ENCODE measurements at regions not wholly inside any gene's neighbourhood (a gene's known extent, or its start where the extent isn't known, plus 50 kb on each side); places are given as distances from the start of the nearest gene placed in this dataset.

DNA sequence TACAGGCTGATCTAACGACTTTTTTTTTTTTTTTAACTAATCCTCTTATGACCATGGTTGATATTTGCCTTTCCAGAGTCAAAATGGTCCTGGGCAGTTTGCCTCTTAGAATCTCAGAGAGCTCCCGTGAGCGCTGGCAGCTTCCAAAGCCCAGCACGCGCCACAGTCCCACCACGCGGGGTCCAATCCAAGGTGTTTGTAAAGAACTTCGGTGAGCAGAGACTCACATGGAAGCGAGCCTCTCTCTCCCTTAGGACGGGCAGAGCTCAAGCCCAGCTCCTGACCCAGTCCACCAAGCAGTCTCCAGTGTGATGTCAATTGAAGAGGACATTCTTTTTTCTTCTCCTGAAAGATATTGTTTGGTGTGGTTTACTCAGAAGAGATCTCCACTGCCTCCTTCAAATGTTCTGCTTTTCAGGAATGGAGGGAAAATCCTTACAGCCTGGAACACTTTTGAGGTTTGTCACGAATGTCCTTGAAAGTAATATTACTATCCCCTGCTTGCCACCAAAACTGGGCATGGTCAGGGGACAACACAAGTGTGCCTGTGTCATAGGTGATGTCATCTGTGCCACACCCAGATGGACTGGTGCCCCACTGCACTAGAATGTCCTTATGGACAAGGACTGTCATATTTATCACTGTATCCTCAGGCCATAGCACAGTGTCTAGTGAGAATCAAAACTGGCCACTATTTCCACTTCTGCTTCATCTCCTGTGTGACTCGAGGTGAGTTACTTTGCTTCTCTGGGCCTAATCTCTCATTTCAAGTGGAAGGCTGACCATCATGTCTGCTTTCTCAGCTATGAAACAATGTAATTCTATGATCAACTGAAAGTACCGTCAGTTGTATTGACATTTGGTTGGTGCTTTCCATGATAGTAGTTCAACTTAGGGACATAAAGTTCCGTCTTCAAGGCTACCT, 97.4 kb upstream of the EDEM3 start:
- Histone ChIP-seq H3K9me3 (replicated peaks in 1 of 2; ENCODE audit: control insufficient read depth in 2 of 2, insufficient read depth in 1 of 2, low read depth in 1 of 2, low read length in 2 of 2) (no peaks in the 10 kb centered on the region), H3K4me1 (ENCODE audit: control insufficient read depth in 2 of 2, insufficient read depth in 1 of 2, low read depth in 1 of 2, low read length in 2 of 2) (no peaks in the 10 kb centered on the region), H3K79me1 (ENCODE audit: low read depth, low read length) (no peaks in the 10 kb centered on the region), H3K14ac (ENCODE audit: low read length) (no peak overlapping the region), H3K27ac (replicated peaks; ENCODE audit: low read length) (no peak overlapping the region), H3K4ac (ENCODE audit: low read length) (no peak overlapping the region), H2AFZ (ENCODE audit: low read length) (no peak overlapping the region), H3K23ac (ENCODE audit: low read depth, low read length, poor library complexity) (no peak overlapping the region), H3K4me3 (ENCODE audit: low read length in 2 of 2) (no peak overlapping the region), H4K91ac (ENCODE audit: low read depth, low read length, poor library complexity) (no peak overlapping the region), H4K8ac (ENCODE audit: low read depth, low read length) (no peak overlapping the region), H2BK12ac (ENCODE audit: low read length) (no peak overlapping the region), H3K4me2 (ENCODE audit: insufficient read depth, low read length, poor library complexity, severe bottlenecking) (no peak overlapping the region), H3K27me3 (ENCODE audit: control insufficient read depth in 3 of 3, insufficient read depth in 3 of 3, low read depth in 1 of 3, low read length in 3 of 3) (no peaks in the 10 kb centered on the region), H3K9ac (ENCODE audit: low read depth, low read length, poor library complexity) (no peak overlapping the region), H2BK5ac (ENCODE audit: low read length) (no peak overlapping the region), H3K18ac (ENCODE audit: low read length) (peak overlapping the region; percentile 41), H3K36me3 (replicated peaks in 1 of 2; ENCODE audit: control insufficient read depth in 2 of 2, insufficient read depth in 2 of 2, low read length in 2 of 2) (no peaks in the 10 kb centered on the region), H2BK15ac (ENCODE audit: low read length) (no peak overlapping the region), H2BK120ac (ENCODE audit: low read depth, low read length) (no peak overlapping the region), H2AK5ac (ENCODE audit: low read depth, low read length) (no peak overlapping the region)
- no peak for DNase-seq (ENCODE audit: low spot score)
- WGBS, 2 donors (ENCODE audit: extremely low coverage in 2 of 2, insufficient read length in 2 of 2, insufficient replicate concordance in 1 of 2) = no CpG with 5 or more reads among the region's 14 CpGs

DNA sequence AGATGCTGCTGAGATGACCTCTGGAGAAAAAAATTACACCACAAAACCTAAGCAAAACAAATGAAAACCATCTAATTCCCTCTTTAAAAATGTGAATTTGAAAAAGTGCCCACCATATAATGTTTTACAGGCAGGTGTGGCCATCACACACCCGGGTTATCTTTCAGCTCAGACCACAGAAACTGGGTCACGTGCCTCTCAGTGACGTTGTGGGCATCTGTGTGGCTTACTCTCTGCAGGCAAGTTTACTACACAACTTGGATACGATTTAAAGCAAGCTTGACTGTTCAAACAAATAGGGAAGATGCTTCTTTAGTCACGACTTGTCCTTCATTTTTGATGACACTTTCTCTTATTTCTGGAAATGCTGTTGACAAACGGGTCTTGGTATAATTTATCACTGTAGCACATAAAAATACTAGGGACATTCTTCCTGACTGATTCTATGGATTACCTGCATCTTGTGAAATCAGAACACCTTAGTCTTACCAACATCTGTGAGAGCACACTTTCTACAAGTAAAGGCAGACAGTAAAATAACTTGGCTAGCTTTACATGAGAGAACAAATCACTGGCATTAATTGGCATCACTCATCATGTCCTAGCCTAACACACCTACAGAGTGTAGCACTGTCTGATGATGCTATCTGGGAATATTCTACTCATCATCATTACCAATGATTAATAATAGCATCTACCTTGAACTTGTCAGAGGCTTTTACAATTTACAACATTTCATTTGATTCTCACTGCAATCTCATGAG, 89.3 kb upstream of the EDEM3 start:
- Histone ChIP-seq H2AK5ac (ENCODE audit: low read depth, low read length) (no peak overlapping the region), H3K9me3 (replicated peaks in 1 of 2; ENCODE audit: control insufficient read depth in 2 of 2, insufficient read depth in 1 of 2, low read depth in 1 of 2, low read length in 2 of 2) (no peaks in the 10 kb centered on the region), H3K23ac (ENCODE audit: low read depth, low read length, poor library complexity) (no peak overlapping the region), H2AFZ (ENCODE audit: low read length) (no peak overlapping the region), H3K4ac (ENCODE audit: low read length) (no peak overlapping the region), H3K79me1 (ENCODE audit: low read depth, low read length) (no peaks in the 10 kb centered on the region), H3K9ac (ENCODE audit: low read depth, low read length, poor library complexity) (no peak overlapping the region), H3K4me3 (ENCODE audit: low read length in 2 of 2) (no peak overlapping the region), H3K27me3 (ENCODE audit: control insufficient read depth in 3 of 3, insufficient read depth in 3 of 3, low read depth in 1 of 3, low read length in 3 of 3) (no peaks in the 10 kb centered on the region), H3K4me2 (ENCODE audit: insufficient read depth, low read length, poor library complexity, severe bottlenecking) (no peak overlapping the region), H3K36me3 (replicated peaks in 1 of 2; ENCODE audit: control insufficient read depth in 2 of 2, insufficient read depth in 2 of 2, low read length in 2 of 2) (no peaks in the 10 kb centered on the region), H2BK15ac (ENCODE audit: low read length) (no peak overlapping the region), H3K27ac (replicated peaks; ENCODE audit: low read length) (no peak overlapping the region), H4K8ac (ENCODE audit: low read depth, low read length) (no peak overlapping the region), H2BK12ac (ENCODE audit: low read length) (no peak overlapping the region), H4K91ac (ENCODE audit: low read depth, low read length, poor library complexity) (no peak overlapping the region), H3K14ac (ENCODE audit: low read length) (no peak overlapping the region), H2BK120ac (ENCODE audit: low read depth, low read length) (no peak overlapping the region), H2BK5ac (ENCODE audit: low read length) (no peak overlapping the region), H3K4me1 (ENCODE audit: control insufficient read depth in 2 of 2, insufficient read depth in 1 of 2, low read depth in 1 of 2, low read length in 2 of 2) (no peaks in the 10 kb centered on the region), H3K18ac (ENCODE audit: low read length) (no peak overlapping the region)
- WGBS, 2 donors (ENCODE audit: extremely low coverage in 2 of 2, insufficient read length in 2 of 2, insufficient replicate concordance in 1 of 2) = no CpG with 5 or more reads among the region's 6 CpGs
- no peak for DNase-seq (ENCODE audit: low spot score)

DNA sequence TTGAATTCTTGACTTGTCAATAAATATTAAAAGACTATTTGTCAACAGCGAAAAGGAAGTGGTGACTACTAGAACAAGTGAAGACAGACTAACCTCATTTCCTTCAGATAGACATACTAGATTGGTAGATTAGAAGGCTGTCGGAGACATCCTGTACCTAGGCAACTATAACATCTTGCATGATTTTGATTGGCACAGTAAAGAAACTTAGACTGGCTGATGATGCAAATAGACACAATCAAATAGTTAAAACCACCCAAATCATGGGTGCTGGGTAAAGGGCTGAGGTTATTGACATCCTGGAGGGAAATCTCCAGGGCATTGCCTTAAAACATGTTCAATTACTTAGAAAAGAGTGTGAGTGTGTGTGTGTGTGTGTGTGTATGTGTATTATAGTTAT, 85.9 kb upstream of the EDEM3 start:
- H3K18ac ChIP-seq (ENCODE audit: low read length) = no peak overlapping the region
- H3K9me3 ChIP-seq (replicated peaks in 1 of 2; ENCODE audit: control insufficient read depth in 2 of 2, insufficient read depth in 1 of 2, low read depth in 1 of 2, low read length in 2 of 2) = no peaks in the 10 kb centered on the region
- no peak overlapping the region for H3K27ac ChIP-seq (replicated peaks; ENCODE audit: low read length)
- H3K23ac ChIP-seq (ENCODE audit: low read depth, low read length, poor library complexity) = no peak overlapping the region
- H2BK120ac ChIP-seq (ENCODE audit: low read depth, low read length) = no peak overlapping the region
- no peak overlapping the region for H3K9ac ChIP-seq (ENCODE audit: low read depth, low read length, poor library complexity)
- no peak overlapping the region for H2BK15ac ChIP-seq (ENCODE audit: low read length)
- WGBS, 2 donors (ENCODE audit: extremely low coverage in 2 of 2, insufficient read length in 2 of 2, insufficient replicate concordance in 1 of 2) = no CpG with 5 or more reads among the region's 2 CpGs
- H3K79me1 ChIP-seq (ENCODE audit: low read depth, low read length) = no peaks in the 10 kb centered on the region
- no peaks in the 10 kb centered on the region for H3K4me1 ChIP-seq (ENCODE audit: control insufficient read depth in 2 of 2, insufficient read depth in 1 of 2, low read depth in 1 of 2, low read length in 2 of 2)
- H3K4ac ChIP-seq (ENCODE audit: low read length) = no peak overlapping the region
- no peak for DNase-seq (ENCODE audit: low spot score)
- H3K4me2 ChIP-seq (ENCODE audit: insufficient read depth, low read length, poor library complexity, severe bottlenecking) = no peak overlapping the region
- H2AFZ ChIP-seq (ENCODE audit: low read length) = no peak overlapping the region
- H3K36me3 ChIP-seq (replicated peaks in 1 of 2; ENCODE audit: control insufficient read depth in 2 of 2, insufficient read depth in 2 of 2, low read length in 2 of 2) = no peaks in the 10 kb centered on the region
- H2AK5ac ChIP-seq (ENCODE audit: low read depth, low read length) = no peak overlapping the region
- no peak overlapping the region for H4K8ac ChIP-seq (ENCODE audit: low read depth, low read length)
- H3K14ac ChIP-seq (ENCODE audit: low read length) = no peak overlapping the region
- no peaks in the 10 kb centered on the region for H3K27me3 ChIP-seq (ENCODE audit: control insufficient read depth in 3 of 3, insufficient read depth in 3 of 3, low read depth in 1 of 3, low read length in 3 of 3)
- no peak overlapping the region for H4K91ac ChIP-seq (ENCODE audit: low read depth, low read length, poor library complexity)
- H2BK5ac ChIP-seq (ENCODE audit: low read length) = no peak overlapping the region
- H3K4me3 ChIP-seq (ENCODE audit: low read length in 2 of 2) = no peak overlapping the region
- H2BK12ac ChIP-seq (ENCODE audit: low read length) = no peak overlapping the region

DNA sequence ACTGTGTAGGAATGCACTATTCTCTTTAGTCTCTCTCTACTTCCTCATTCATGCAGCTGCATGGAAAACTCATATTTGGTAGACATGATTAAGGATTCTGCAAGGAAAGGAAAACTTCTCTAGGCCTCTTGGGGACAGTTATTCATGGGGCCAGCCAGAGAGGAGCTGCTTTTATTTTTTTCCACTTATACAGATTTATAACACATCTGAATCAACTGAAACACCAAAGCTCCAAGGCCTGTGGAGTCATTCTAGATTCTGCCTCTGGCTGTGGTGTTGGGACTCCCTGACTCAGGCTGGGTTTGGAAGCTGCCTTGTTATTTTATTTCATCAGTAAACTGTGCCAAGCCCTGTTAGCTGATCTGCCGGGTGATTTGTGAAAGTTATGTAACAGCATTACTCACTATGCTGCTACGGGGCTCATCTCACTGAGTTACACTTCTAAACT, 83.9 kb upstream of the EDEM3 start:
- no peak overlapping the region for H3K23ac ChIP-seq (ENCODE audit: low read depth, low read length, poor library complexity)
- no peak overlapping the region for H2AFZ ChIP-seq (ENCODE audit: low read length)
- WGBS, 2 donors (ENCODE audit: extremely low coverage in 2 of 2, insufficient read length in 2 of 2, insufficient replicate concordance in 1 of 2) = no CpG with 5 or more reads among the region's 2 CpGs
- DNase-seq (ENCODE audit: low spot score) = no peak
- H3K9ac ChIP-seq (ENCODE audit: low read depth, low read length, poor library complexity) = no peak overlapping the region
- H3K36me3 ChIP-seq (replicated peaks in 1 of 2; ENCODE audit: control insufficient read depth in 2 of 2, insufficient read depth in 2 of 2, low read length in 2 of 2) = no peaks in the 10 kb centered on the region
- H3K27ac ChIP-seq (replicated peaks; ENCODE audit: low read length) = no peak overlapping the region
- no peak overlapping the region for H3K14ac ChIP-seq (ENCODE audit: low read length)
- H2BK15ac ChIP-seq (ENCODE audit: low read length) = no peak overlapping the region
- H4K8ac ChIP-seq (ENCODE audit: low read depth, low read length) = no peak overlapping the region
- H4K91ac ChIP-seq (ENCODE audit: low read depth, low read length, poor library complexity) = no peak overlapping the region
- no peak overlapping the region for H2BK12ac ChIP-seq (ENCODE audit: low read length)
- H3K4me2 ChIP-seq (ENCODE audit: insufficient read depth, low read length, poor library complexity, severe bottlenecking) = no peak overlapping the region
- H3K4me1 ChIP-seq (ENCODE audit: control insufficient read depth in 2 of 2, insufficient read depth in 1 of 2, low read depth in 1 of 2, low read length in 2 of 2) = no peaks in the 10 kb centered on the region
- no peaks in the 10 kb centered on the region for H3K79me1 ChIP-seq (ENCODE audit: low read depth, low read length)
- no peak overlapping the region for H2BK120ac ChIP-seq (ENCODE audit: low read depth, low read length)
- no peaks in the 10 kb centered on the region for H3K9me3 ChIP-seq (replicated peaks in 1 of 2; ENCODE audit: control insufficient read depth in 2 of 2, insufficient read depth in 1 of 2, low read depth in 1 of 2, low read length in 2 of 2)
- no peak overlapping the region for H2AK5ac ChIP-seq (ENCODE audit: low read depth, low read length)
- no peak overlapping the region for H3K4ac ChIP-seq (ENCODE audit: low read length)
- H3K27me3 ChIP-seq (ENCODE audit: control insufficient read depth in 3 of 3, insufficient read depth in 3 of 3, low read depth in 1 of 3, low read length in 3 of 3) = no peaks in the 10 kb centered on the region
- no peak overlapping the region for H3K4me3 ChIP-seq (ENCODE audit: low read length in 2 of 2)
- H2BK5ac ChIP-seq (ENCODE audit: low read length) = no peak overlapping the region
- no peak overlapping the region for H3K18ac ChIP-seq (ENCODE audit: low read length)

Data from neuronal stem cell (in vitro differentiated cells).